Mammary epithelial cell (primary cell): ENCODE measurements at regions not wholly inside any gene's neighbourhood (a gene's known extent, or its start where the extent isn't known, plus 50 kb on each side); places are given as distances from the start of the nearest gene placed in this dataset.

ENCODE experiments used
- CTCF ChIP-seq, 2 donors: IDR thresholded peaks in 1 of 2; conservative IDR thresholded peaks in 1 of 2; 2 replicates each; pipeline ENCODE4 v1.5.1; 2011 to 2012; ENCODE audit warnings: inconsistent platforms in 2 of 2, low read length in 2 of 2, mild to moderate bottlenecking in 2 of 2, control low read depth in 1 of 2, low read depth in 1 of 2; ENCODE audit not compliant: insufficient read depth in 1 of 2; ENCODE audit errors: extremely low read depth in 1 of 2
- EZH2 ChIP-seq: IDR thresholded peaks from 2 replicates; pipeline ENCODE4 v1.6.1; 2012; ENCODE audit warnings: low read length, inconsistent platforms, borderline replicate concordance

DNA sequence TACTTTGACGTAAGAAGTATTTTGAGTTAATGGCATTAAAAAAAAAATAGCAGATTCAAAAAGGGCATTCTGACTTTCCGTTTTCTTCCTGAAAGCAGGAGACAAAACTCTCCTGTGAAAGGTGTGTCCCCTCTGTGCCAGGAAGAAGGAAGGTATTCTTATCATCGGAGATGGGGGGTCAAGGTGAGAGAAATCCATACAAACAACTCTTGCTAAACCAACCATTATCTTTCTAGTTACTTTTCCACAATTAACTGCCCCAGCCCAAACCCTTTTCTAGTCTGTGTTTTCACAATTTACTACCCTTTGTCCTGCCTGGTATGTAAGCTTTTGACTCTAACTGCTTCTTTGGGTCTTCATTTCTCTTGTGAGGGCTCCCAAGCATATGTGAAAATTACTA is 717.3 kb downstream of the EPM2A start:
- TF ChIP-seq EZH2 = no peak
- no peak for TF ChIP-seq CTCF (conservative IDR thresholded peaks at IDR 0.05 in 1 of 2, IDR thresholded peaks at IDR 0.05 in 1 of 2; ENCODE audit: extremely low read depth in 1 of 2, insufficient read depth in 1 of 2, low read depth in 1 of 2, low read length in 2 of 2)
